ENCODE measurements at regions not wholly inside any gene's neighbourhood (a gene's known extent, or its start where the extent isn't known, plus 50 kb on each side); places are given as distances from the start of the nearest gene placed in this dataset.

GRCh38 chr5:136694258-136694657 is 328.9 kb upstream of the TRPC7 start:
- no peak for TF ChIP-seq CTCF (IDR thresholded peaks at IDR 0.05)
- TF ChIP-seq REST (IDR thresholded peaks at IDR 0.05): no peak

Measured in A549 (cell line).